SK-N-SH treated with all-trans-retinoic acid at 6 μM for 48 hours (cell line): ENCODE measurements at regions not wholly inside any gene's neighbourhood (a gene's known extent, or its start where the extent isn't known, plus 50 kb on each side); places are given as distances from the start of the nearest gene placed in this dataset.

Experiments used
- ATAC-seq: fragments of 200-7000 bp; cut with Tn5 transposase; 3 replicates; pipeline ENCODE4 v1.9.1; 2020; ENCODE audit warnings: mild to moderate bottlenecking, moderate library complexity
- ARNTL ChIP-seq: fragments of 450-650 bp; formaldehyde crosslinking; IDR thresholded peaks from 2 replicates; pipeline ENCODE4 v1.5.0; 2020; ENCODE audit warnings: low read depth, mild to moderate bottlenecking, moderate library complexity, borderline replicate concordance
- BACH2 ChIP-seq: fragments of 250-450 bp; sonication (Bioruptor Pico); IDR thresholded peaks from 2 replicates; pipeline ENCODE4 v1.9.0; 2021; ENCODE audit warnings: mild to moderate bottlenecking, borderline replicate concordance
- CSDC2 ChIP-seq: fragments of 250-450 bp; sonication (Bioruptor Pico); IDR thresholded peaks from 2 replicates; pipeline ENCODE4 v1.5.0; 2020; ENCODE audit warnings: mild to moderate bottlenecking, moderate library complexity
- ESRRG ChIP-seq: fragments of 250-450 bp; sonication (Bioruptor Pico); IDR thresholded peaks from 2 replicates; pipeline ENCODE4 v1.6.1; 2021; ENCODE audit warnings: mild to moderate bottlenecking
- GLIS3 ChIP-seq: fragments of 250-450 bp; sonication (Bioruptor Pico); IDR thresholded peaks from 2 replicates; pipeline ENCODE4 v1.5.0; 2020; ENCODE audit warnings: mild to moderate bottlenecking, moderate library complexity
- ISL1 ChIP-seq: fragments of 250-450 bp; sonication (Bioruptor Pico); IDR thresholded peaks from 2 replicates; pipeline ENCODE4 v2.1.2; 2022; ENCODE audit warnings: mild to moderate bottlenecking, moderate library complexity
- OSR1 ChIP-seq: fragments of 250-450 bp; sonication (Bioruptor Pico); IDR thresholded peaks from 2 replicates; pipeline ENCODE4 v1.8.0; 2022; ENCODE audit warnings: moderate library complexity, mild to moderate bottlenecking, inconsistent platforms
- PPARA ChIP-seq: fragments of 250-450 bp; sonication (Bioruptor Pico); IDR thresholded peaks from 2 replicates; pipeline ENCODE4 v1.5.0; 2020; ENCODE audit warnings: mild to moderate bottlenecking, borderline replicate concordance
- RARB ChIP-seq: fragments of 250-450 bp; sonication (Bioruptor Pico); IDR thresholded peaks from 2 replicates; pipeline ENCODE4 v1.8.0; 2021; ENCODE audit warnings: mild to moderate bottlenecking, moderate library complexity
- SNAI2 ChIP-seq: fragments of 250-450 bp; sonication (Bioruptor Pico); IDR thresholded peaks from 2 replicates; pipeline ENCODE4 v1.5.0; 2020; ENCODE audit warnings: mild to moderate bottlenecking, moderate library complexity
- TCF4 ChIP-seq: fragments of 250-450 bp; sonication (Bioruptor Pico); IDR thresholded peaks from 2 replicates; pipeline ENCODE4 v1.8.0; 2021; ENCODE audit warnings: mild to moderate bottlenecking, moderate library complexity, borderline replicate concordance
- TOX ChIP-seq: fragments of 250-450 bp; sonication (Bioruptor Pico); IDR thresholded peaks from 2 replicates; pipeline ENCODE4 v1.8.0; 2021; ENCODE audit warnings: mild to moderate bottlenecking, moderate library complexity, borderline replicate concordance
- ZC3H10 ChIP-seq: fragments of 250-450 bp; sonication (Bioruptor Pico); IDR thresholded peaks from 2 replicates; pipeline ENCODE4 v1.5.1; 2021; ENCODE audit warnings: mild to moderate bottlenecking, moderate library complexity
- ZFP3 ChIP-seq: fragments of 250-450 bp; sonication (Bioruptor Pico); IDR thresholded peaks from 2 replicates; pipeline ENCODE4 v1.5.0; 2020; ENCODE audit warnings: mild to moderate bottlenecking, moderate library complexity
- ZFP30 ChIP-seq: fragments of 450-650 bp; formaldehyde crosslinking; IDR thresholded peaks from 2 replicates; pipeline ENCODE4 v1.5.0; 2022; ENCODE audit warnings: mild to moderate bottlenecking, moderate library complexity
- ZNF565 ChIP-seq: fragments of 450-650 bp; formaldehyde crosslinking; conservative IDR thresholded peaks from 2 replicates; pipeline ENCODE4 v1.5.0; 2020; ENCODE audit warnings: low read depth, mild to moderate bottlenecking, moderate library complexity
- ZNF70 ChIP-seq: fragments of 450-650 bp; formaldehyde crosslinking; IDR thresholded peaks from 2 replicates; pipeline ENCODE4 v1.5.0; 2020; ENCODE audit warnings: mild to moderate bottlenecking, moderate library complexity
- ZNF8 ChIP-seq: fragments of 450-650 bp; formaldehyde crosslinking; IDR thresholded peaks from 2 replicates; pipeline ENCODE4 v1.5.0; 2020; ENCODE audit warnings: mild to moderate bottlenecking, moderate library complexity
- TF ChIP-seq, protein P1 (sequence below): fragments of 250-450 bp; sonication (Bioruptor Pico); IDR thresholded peaks from 2 replicates; pipeline ENCODE4 v1.5.1; 2020; ENCODE audit warnings: low read depth, mild to moderate bottlenecking, moderate library complexity
- TF ChIP-seq, protein P2 (sequence below): fragments of 250-450 bp; sonication (Bioruptor Pico); IDR thresholded peaks from 2 replicates; pipeline ENCODE4 v1.5.0; 2020; ENCODE audit warnings: mild to moderate bottlenecking, moderate library complexity
- TF ChIP-seq, protein P3 (sequence below): fragments of 250-450 bp; sonication (Bioruptor Pico); IDR thresholded peaks from 2 replicates; pipeline ENCODE4 v1.8.0; 2020; ENCODE audit warnings: mild to moderate bottlenecking, moderate library complexity, borderline replicate concordance
- TF ChIP-seq, protein P4 (sequence below): fragments of 250-450 bp; sonication (Bioruptor Pico); IDR thresholded peaks from 2 replicates; pipeline ENCODE4 v1.8.0; 2021; ENCODE audit warnings: low read depth, mild to moderate bottlenecking, moderate library complexity, borderline replicate concordance
- TF ChIP-seq, protein P5 (sequence below): fragments of 250-450 bp; sonication (Bioruptor Pico); IDR thresholded peaks from 2 replicates; pipeline ENCODE4 v1.5.1; 2021; ENCODE audit warnings: mild to moderate bottlenecking, moderate library complexity

DNA sequence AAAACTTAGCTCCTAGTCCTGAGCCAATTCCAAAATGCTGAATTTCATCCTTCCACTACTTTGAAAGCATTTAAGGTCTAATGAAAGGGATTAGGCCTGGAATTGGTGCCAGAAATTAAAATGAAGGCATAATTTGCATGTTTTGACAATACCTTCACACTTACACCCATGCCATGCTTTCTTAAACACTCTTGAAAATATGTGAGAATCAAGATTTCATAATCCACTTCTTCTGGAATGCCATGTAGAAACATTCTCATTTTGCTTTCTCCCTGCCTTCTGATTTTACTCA is 77.1 kb downstream of the ANKEF1 start:
- TF ChIP-seq TOX (no peak), BACH2 (no peak), ZC3H10 (CRISPR knock-in tag) (no peak), TCF4 (CRISPR knock-in tag) (no peak), ARNTL (CRISPR knock-in tag) (no peak), CSDC2 (no peak), ZFP30 (no peak), OSR1 (CRISPR knock-in tag) (no peak), ISL1 (CRISPR knock-in tag) (no peak), GLIS3 (CRISPR knock-in tag) (no peak), ZFP3 (CRISPR knock-in tag) (no peak), ZNF70 (CRISPR knock-in tag) (no peak), ESRRG (CRISPR knock-in tag) (no peak)
- TF ChIP-seq, protein P1, sequence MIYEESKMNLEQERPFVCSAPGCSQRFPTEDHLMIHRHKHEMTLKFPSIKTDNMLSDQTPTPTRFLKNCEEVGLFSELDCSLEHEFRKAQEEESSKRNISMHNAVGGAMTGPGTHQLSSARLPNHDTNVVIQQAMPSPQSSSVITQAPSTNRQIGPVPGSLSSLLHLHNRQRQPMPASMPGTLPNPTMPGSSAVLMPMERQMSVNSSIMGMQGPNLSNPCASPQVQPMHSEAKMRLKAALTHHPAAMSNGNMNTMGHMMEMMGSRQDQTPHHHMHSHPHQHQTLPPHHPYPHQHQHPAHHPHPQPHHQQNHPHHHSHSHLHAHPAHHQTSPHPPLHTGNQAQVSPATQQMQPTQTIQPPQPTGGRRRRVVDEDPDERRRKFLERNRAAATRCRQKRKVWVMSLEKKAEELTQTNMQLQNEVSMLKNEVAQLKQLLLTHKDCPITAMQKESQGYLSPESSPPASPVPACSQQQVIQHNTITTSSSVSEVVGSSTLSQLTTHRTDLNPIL: no peak
- TF ChIP-seq, protein P2, sequence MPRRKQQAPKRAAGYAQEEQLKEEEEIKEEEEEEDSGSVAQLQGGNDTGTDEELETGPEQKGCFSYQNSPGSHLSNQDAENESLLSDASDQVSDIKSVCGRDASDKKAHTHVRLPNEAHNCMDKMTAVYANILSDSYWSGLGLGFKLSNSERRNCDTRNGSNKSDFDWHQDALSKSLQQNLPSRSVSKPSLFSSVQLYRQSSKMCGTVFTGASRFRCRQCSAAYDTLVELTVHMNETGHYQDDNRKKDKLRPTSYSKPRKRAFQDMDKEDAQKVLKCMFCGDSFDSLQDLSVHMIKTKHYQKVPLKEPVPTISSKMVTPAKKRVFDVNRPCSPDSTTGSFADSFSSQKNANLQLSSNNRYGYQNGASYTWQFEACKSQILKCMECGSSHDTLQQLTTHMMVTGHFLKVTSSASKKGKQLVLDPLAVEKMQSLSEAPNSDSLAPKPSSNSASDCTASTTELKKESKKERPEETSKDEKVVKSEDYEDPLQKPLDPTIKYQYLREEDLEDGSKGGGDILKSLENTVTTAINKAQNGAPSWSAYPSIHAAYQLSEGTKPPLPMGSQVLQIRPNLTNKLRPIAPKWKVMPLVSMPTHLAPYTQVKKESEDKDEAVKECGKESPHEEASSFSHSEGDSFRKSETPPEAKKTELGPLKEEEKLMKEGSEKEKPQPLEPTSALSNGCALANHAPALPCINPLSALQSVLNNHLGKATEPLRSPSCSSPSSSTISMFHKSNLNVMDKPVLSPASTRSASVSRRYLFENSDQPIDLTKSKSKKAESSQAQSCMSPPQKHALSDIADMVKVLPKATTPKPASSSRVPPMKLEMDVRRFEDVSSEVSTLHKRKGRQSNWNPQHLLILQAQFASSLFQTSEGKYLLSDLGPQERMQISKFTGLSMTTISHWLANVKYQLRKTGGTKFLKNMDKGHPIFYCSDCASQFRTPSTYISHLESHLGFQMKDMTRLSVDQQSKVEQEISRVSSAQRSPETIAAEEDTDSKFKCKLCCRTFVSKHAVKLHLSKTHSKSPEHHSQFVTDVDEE (CRISPR knock-in tag): no peak
- TF ChIP-seq, protein P3, sequence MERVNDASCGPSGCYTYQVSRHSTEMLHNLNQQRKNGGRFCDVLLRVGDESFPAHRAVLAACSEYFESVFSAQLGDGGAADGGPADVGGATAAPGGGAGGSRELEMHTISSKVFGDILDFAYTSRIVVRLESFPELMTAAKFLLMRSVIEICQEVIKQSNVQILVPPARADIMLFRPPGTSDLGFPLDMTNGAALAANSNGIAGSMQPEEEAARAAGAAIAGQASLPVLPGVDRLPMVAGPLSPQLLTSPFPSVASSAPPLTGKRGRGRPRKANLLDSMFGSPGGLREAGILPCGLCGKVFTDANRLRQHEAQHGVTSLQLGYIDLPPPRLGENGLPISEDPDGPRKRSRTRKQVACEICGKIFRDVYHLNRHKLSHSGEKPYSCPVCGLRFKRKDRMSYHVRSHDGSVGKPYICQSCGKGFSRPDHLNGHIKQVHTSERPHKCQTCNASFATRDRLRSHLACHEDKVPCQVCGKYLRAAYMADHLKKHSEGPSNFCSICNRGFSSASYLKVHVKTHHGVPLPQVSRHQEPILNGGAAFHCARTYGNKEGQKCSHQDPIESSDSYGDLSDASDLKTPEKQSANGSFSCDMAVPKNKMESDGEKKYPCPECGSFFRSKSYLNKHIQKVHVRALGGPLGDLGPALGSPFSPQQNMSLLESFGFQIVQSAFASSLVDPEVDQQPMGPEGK (CRISPR knock-in tag): no peak
- no peak for ATAC-seq

DNA sequence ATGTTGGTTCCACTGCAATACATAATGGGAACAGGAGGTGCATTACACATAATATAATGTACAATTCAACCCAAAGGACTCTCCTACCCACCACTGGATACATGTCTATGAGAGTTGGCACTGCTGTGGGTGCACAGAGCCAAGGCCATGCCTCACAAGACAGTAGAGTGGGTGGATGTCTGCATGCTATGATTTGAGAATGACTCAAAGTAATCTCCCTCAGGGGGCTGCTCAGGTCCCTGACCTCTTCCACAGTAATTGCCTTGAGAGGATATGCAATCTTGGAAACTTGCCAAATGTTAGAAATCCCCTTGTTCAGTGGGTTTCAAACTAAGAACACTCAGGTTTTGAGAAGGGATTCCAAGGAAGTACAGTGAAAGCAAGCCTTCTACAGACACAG is 79.0 kb downstream of the ANKEF1 start:
- no peak for TF ChIP-seq SNAI2
- no peak for TF ChIP-seq ZFP3 (CRISPR knock-in tag)
- TF ChIP-seq ZNF565 (CRISPR knock-in tag): no peak
- TF ChIP-seq, protein P4, sequence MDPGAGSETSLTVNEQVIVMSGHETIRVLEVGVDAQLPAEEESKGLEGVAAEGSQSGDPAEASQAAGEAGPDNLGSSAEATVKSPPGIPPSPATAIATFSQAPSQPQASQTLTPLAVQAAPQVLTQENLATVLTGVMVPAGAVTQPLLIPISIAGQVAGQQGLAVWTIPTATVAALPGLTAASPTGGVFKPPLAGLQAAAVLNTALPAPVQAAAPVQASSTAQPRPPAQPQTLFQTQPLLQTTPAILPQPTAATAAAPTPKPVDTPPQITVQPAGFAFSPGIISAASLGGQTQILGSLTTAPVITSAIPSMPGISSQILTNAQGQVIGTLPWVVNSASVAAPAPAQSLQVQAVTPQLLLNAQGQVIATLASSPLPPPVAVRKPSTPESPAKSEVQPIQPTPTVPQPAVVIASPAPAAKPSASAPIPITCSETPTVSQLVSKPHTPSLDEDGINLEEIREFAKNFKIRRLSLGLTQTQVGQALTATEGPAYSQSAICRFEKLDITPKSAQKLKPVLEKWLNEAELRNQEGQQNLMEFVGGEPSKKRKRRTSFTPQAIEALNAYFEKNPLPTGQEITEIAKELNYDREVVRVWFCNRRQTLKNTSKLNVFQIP: no peak
- TF ChIP-seq PPARA: no peak
- TF ChIP-seq RARB (CRISPR knock-in tag): no peak
- TF ChIP-seq ARNTL (CRISPR knock-in tag): no peak
- TF ChIP-seq ZC3H10 (CRISPR knock-in tag): no peak
- TF ChIP-seq, protein P1: no peak
- no peak for TF ChIP-seq GLIS3 (CRISPR knock-in tag)
- TF ChIP-seq, protein P5, sequence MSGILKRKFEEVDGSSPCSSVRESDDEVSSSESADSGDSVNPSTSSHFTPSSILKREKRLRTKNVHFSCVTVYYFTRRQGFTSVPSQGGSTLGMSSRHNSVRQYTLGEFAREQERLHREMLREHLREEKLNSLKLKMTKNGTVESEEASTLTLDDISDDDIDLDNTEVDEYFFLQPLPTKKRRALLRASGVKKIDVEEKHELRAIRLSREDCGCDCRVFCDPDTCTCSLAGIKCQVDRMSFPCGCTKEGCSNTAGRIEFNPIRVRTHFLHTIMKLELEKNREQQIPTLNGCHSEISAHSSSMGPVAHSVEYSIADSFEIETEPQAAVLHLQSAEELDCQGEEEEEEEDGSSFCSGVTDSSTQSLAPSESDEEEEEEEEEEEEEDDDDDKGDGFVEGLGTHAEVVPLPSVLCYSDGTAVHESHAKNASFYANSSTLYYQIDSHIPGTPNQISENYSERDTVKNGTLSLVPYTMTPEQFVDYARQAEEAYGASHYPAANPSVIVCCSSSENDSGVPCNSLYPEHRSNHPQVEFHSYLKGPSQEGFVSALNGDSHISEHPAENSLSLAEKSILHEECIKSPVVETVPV (CRISPR knock-in tag): no peak
- TF ChIP-seq, protein P2 (CRISPR knock-in tag): no peak
- TF ChIP-seq ZFP30: no peak
- TF ChIP-seq ZNF8 (CRISPR knock-in tag): no peak
- no peak for TF ChIP-seq ISL1 (CRISPR knock-in tag)
- TF ChIP-seq ZNF70 (CRISPR knock-in tag): no peak
- TF ChIP-seq, protein P3 (CRISPR knock-in tag): no peak
- ATAC-seq: no peak
